IMR-90 (cell line): ENCODE measurements at regions not wholly inside any gene's neighbourhood (a gene's known extent, or its start where the extent isn't known, plus 50 kb on each side); places are given as distances from the start of the nearest gene placed in this dataset.
A peak's percentile ranks its signal among the peaks of the same experiment; 100 is the strongest.

ENCODE experiments used
- ATAC-seq: fragments of 200-7000 bp; cut with Tn5 transposase; 2 replicates; pipeline ENCODE4 v1.9.1; 2020; ENCODE audit warnings: low read depth, mild to moderate bottlenecking, moderate library complexity
- BruUV-seq: library from RNA; stranded (reverse); fragments of 400-500 nt; replicated peaks from 2 replicates; lab custom pipeline; 2021; lab: Mats Ljungman, UMichigan
- CTCF ChIA-PET: fragments of 300-600 bp; formaldehyde crosslinking; extraction: SDS; loops from one replicate; lab custom pipeline; 2021; ENCODE audit warnings: antibody characterized with exemption; lab: Yijun Ruan, JAX
- POLR2A ChIA-PET: fragments of 300-600 bp; sonication (Branson Sonifier 250); formaldehyde crosslinking; loops from one replicate; lab custom pipeline; 2022; ENCODE audit warnings: antibody characterized with exemption; ENCODE audit not compliant: unreplicated experiment; lab: Charles Lee
- DNase-seq: peaks from one replicate; pipeline ENCODE4 v3.0.0; 2013
- H2AFZ ChIP-seq: replicated peaks from 2 replicates; pipeline ENCODE3; 2013; ENCODE audit warnings: low read length, mild to moderate bottlenecking; ENCODE audit not compliant: poor library complexity
- H2AK5ac ChIP-seq: 2 replicates; pipeline ENCODE4 v1.6.1; 2013; ENCODE audit warnings: low read depth, low read length, inconsistent platforms
- H2AK9ac ChIP-seq: replicated peaks from 2 replicates; pipeline ENCODE3; 2013; ENCODE audit warnings: mild to moderate bottlenecking, low read depth, low read length, moderate library complexity; ENCODE audit not compliant: poor library complexity
- H2BK120ac ChIP-seq: 2 replicates; pipeline ENCODE4 v1.6.1; 2013; ENCODE audit warnings: low read depth, low read length, inconsistent platforms
- H2BK15ac ChIP-seq: 3 replicates; pipeline ENCODE4 v1.6.1; 2013; ENCODE audit warnings: low read depth, low read length, inconsistent platforms
- H2BK20ac ChIP-seq: 2 replicates; pipeline ENCODE4 v1.6.1; 2013; ENCODE audit warnings: low read depth, mild to moderate bottlenecking, inconsistent platforms, low read length, moderate library complexity
- H2BK5ac ChIP-seq: 2 replicates; pipeline ENCODE4 v1.6.1; 2013; ENCODE audit warnings: mild to moderate bottlenecking, low read depth, low read length, inconsistent platforms; ENCODE audit not compliant: poor library complexity, severe bottlenecking
- H3K14ac ChIP-seq: replicated peaks from 2 replicates; pipeline ENCODE4 v1.6.1; 2013; ENCODE audit warnings: low read depth, low read length, inconsistent platforms
- H3K18ac ChIP-seq: 2 replicates; pipeline ENCODE4 v1.6.1; 2013; ENCODE audit warnings: low read depth, low read length, control low read depth
- H3K23ac ChIP-seq: 2 replicates; pipeline ENCODE4 v1.6.1; 2013; ENCODE audit warnings: low read depth, low read length, inconsistent platforms
- H3K27ac ChIP-seq: 2 replicates; pipeline ENCODE4 v1.5.1; 2013; ENCODE audit warnings: mild to moderate bottlenecking, control low read depth, low read length; ENCODE audit not compliant: insufficient read depth
- H3K27me3 ChIP-seq: 2 replicates; pipeline ENCODE4 v1.6.1; 2013; ENCODE audit warnings: low read length; ENCODE audit not compliant: control insufficient read depth, insufficient read depth
- H3K36me3 ChIP-seq: 2 replicates; pipeline ENCODE4 v1.6.1; 2013; ENCODE audit warnings: low read length, mixed read lengths; ENCODE audit not compliant: control insufficient read depth, insufficient read depth
- H3K4ac ChIP-seq: 2 replicates; pipeline ENCODE4 v1.6.1; 2013; ENCODE audit warnings: low read depth, low read length, inconsistent platforms
- H3K4me1 ChIP-seq: 2 replicates; pipeline ENCODE4 v1.6.1; 2013; ENCODE audit warnings: low read length, mixed read lengths; ENCODE audit not compliant: control insufficient read depth, insufficient read depth
- H3K4me2 ChIP-seq: 2 replicates; pipeline ENCODE4 v1.6.1; 2013; ENCODE audit warnings: low read depth, mild to moderate bottlenecking, control low read depth, low read length, moderate library complexity
- H3K4me3 ChIP-seq: 2 replicates; pipeline ENCODE4 v1.5.1; 2013; ENCODE audit warnings: low read depth, mild to moderate bottlenecking, control low read depth, low read length, moderate library complexity; ENCODE audit not compliant: insufficient read depth
- H3K56ac ChIP-seq: 2 replicates; pipeline ENCODE4 v1.6.1; 2013; ENCODE audit warnings: low read length, inconsistent platforms; ENCODE audit not compliant: insufficient read depth; ENCODE audit errors: extremely low read depth
- H3K79me1 ChIP-seq, 2 experiments: 2 replicates each; pipeline ENCODE4 v1.6.1; 2013; ENCODE audit warnings: low read length in 2 of 2, inconsistent platforms in 1 of 2, low read depth in 1 of 2
- H3K9ac ChIP-seq: 2 replicates; pipeline ENCODE4 v1.6.1; 2013; ENCODE audit warnings: low read depth, low read length, control low read depth
- H3K9me1 ChIP-seq: 2 replicates; pipeline ENCODE4 v1.6.1; 2013; ENCODE audit warnings: low read length, inconsistent platforms; ENCODE audit not compliant: insufficient read depth
- H3K9me3 ChIP-seq: 2 replicates; pipeline ENCODE4 v1.6.1; 2013; ENCODE audit warnings: low read length; ENCODE audit not compliant: control insufficient read depth, insufficient read depth
- H4K20me1 ChIP-seq: 2 replicates; pipeline ENCODE4 v1.6.1; 2013; ENCODE audit warnings: low read length, inconsistent platforms; ENCODE audit not compliant: insufficient read depth
- H4K5ac ChIP-seq: 2 replicates; pipeline ENCODE4 v1.6.1; 2013; ENCODE audit warnings: mild to moderate bottlenecking, low read depth, low read length, control low read depth
- H4K8ac ChIP-seq, 2 experiments: 2 replicates each; pipeline ENCODE4 v1.6.1; 2013; ENCODE audit warnings: low read depth in 2 of 2, low read length in 2 of 2, control low read depth in 1 of 2, inconsistent platforms in 1 of 2
- H4K91ac ChIP-seq: 2 replicates; pipeline ENCODE4 v1.6.1; 2013; ENCODE audit warnings: low read depth, low read length, inconsistent platforms; ENCODE audit not compliant: insufficient read depth
- CEBPB ChIP-seq: IDR thresholded peaks from 2 replicates; pipeline ENCODE4 v1.6.1; 2012; ENCODE audit warnings: low read depth, low read length, improper control_type of control experiment
- CHD1 ChIP-seq: IDR thresholded peaks from 2 replicates; pipeline ENCODE4 v1.6.1; 2012; ENCODE audit warnings: low read depth, low read length, improper control_type of control experiment
- ELK1 ChIP-seq: fragments of 150-350 bp; IDR thresholded peaks from 2 replicates; pipeline ENCODE4 v1.6.1; 2016; ENCODE audit warnings: low read depth, mild to moderate bottlenecking, low read length, moderate library complexity, borderline replicate concordance
- MAFK ChIP-seq: IDR thresholded peaks from 2 replicates; pipeline ENCODE4 v1.6.1; 2012; ENCODE audit warnings: low read depth, low read length, improper control_type of control experiment
- MAZ ChIP-seq: IDR thresholded peaks from 2 replicates; pipeline ENCODE4 v1.6.1; 2012; ENCODE audit warnings: low read depth, mild to moderate bottlenecking, low read length, improper control_type of control experiment, moderate library complexity, borderline replicate concordance
- RAD21 ChIP-seq: IDR thresholded peaks from 2 replicates; pipeline ENCODE4 v1.6.1; 2012; ENCODE audit warnings: low read length, improper control_type of control experiment
- RCOR1 ChIP-seq: IDR thresholded peaks from 2 replicates; pipeline ENCODE4 v1.6.1; 2012; ENCODE audit warnings: mild to moderate bottlenecking, low read length, improper control_type of control experiment; ENCODE audit not compliant: insufficient replicate concordance
- SMC3 ChIP-seq: fragments of 150-350 bp; IDR thresholded peaks from 2 replicates; pipeline ENCODE4 v1.6.1; 2016; ENCODE audit warnings: low read depth, mild to moderate bottlenecking, antibody characterized with exemption, low read length, moderate library complexity
- WGBS, 2 experiments: methylation state at CpG; one replicate each; pipeline versions ENCODE4 v1.1.5 to v1.1.7; 2013; ENCODE audit warnings: missing lambda C conversion rate in 2 of 2; ENCODE audit not compliant: insufficient read length in 1 of 2; ENCODE audit errors: extremely low coverage in 2 of 2; 5-methylcytosine and 5-hydroxymethylcytosine counted together
- dilution Hi-C: fragments of 300-500 bp; cut with HindIII; formaldehyde crosslinking; loops from one replicate; pipeline ENCODE4 v1.14.3; 2018; ENCODE audit warnings: low sequenced_read_pairs; ENCODE audit not compliant: unreplicated experiment
- in situ Hi-C: fragments of 300-500 bp; cut with MboI; formaldehyde crosslinking; loops from 3 replicates; pipeline ENCODE4 v1.14.3; 2019; ENCODE audit warnings: low sequenced_read_pairs, inconsistent platforms, mixed read lengths
- intact Hi-C: fragments of 100-400 bp; cut with micrococcal nuclease; formaldehyde crosslinking; loops from 2 replicates; pipeline ENCODE4 v1.10.0; 2022

GRCh38 chr3:162507397-162507796, 1010.8 kb downstream of the OTOL1 start:
- Histone ChIP-seq H2BK20ac (no peak overlapping the region), H3K9me1 (no peaks in the 10 kb centered on the region), H3K4me2 (no peak overlapping the region), H3K27me3 (no peaks in the 10 kb centered on the region), H3K4me1 (no peaks in the 10 kb centered on the region), H2AK5ac (no peak overlapping the region), H3K56ac (no peak overlapping the region), H3K4ac (no peak overlapping the region), H3K23ac (no peak overlapping the region), H4K91ac (no peak overlapping the region), H3K18ac (no peak overlapping the region), H2BK120ac (no peak overlapping the region), H3K79me1 (no peaks in the 10 kb centered on the region), H2BK15ac (no peak overlapping the region), H2BK5ac (no peak overlapping the region), H4K5ac (no peak overlapping the region), H4K20me1 (no peaks in the 10 kb centered on the region), H3K14ac (no peak overlapping the region), H2AK9ac (no peak overlapping the region), H3K27ac (no peak overlapping the region), H4K8ac (no peak overlapping the region; a peak in 1 of 4 replicates), H3K9me3 (no peaks in the 10 kb centered on the region), H2AFZ (no peak overlapping the region), H3K4me3 (no peak overlapping the region), H3K36me3 (no peaks in the 10 kb centered on the region), H3K9ac (no peak overlapping the region)
- TF ChIP-seq ELK1 = no peak
- TF ChIP-seq CHD1 = no peak
- TF ChIP-seq MAFK = no peak
- no peak for TF ChIP-seq CEBPB
- no peak for TF ChIP-seq MAZ
- TF ChIP-seq SMC3 = no peak
- no peak for TF ChIP-seq RCOR1
- TF ChIP-seq RAD21 = no peak
- in situ Hi-C loops = no loop called here
- DNase-seq = peak; percentile 38
- ChIA-PET CTCF (no interaction called here), POLR2A (no interaction called here)
- no CpG with 5 or more reads among the region's 1 CpG for WGBS, 2 experiments
- intact Hi-C loops = no loop called here
- dilution Hi-C loops = no loop called here
- BruUV-seq = no TSS peak
- ATAC-seq = peak; percentile 46
